H1 (cell line): ENCODE measurements at regions not wholly inside any gene's neighbourhood (a gene's known extent, or its start where the extent isn't known, plus 50 kb on each side); places are given as distances from the start of the nearest gene placed in this dataset.

Experiments used
- CTCF ChIP-seq, 3 experiments: IDR thresholded peaks; 1 replicate in 2 of 3; 2 replicates in 1 of 3; pipeline versions ENCODE4 v1.5.1 to v1.6.1; 2011; ENCODE audit warnings: low read length in 3 of 3, mild to moderate bottlenecking in 3 of 3, inconsistent platforms in 2 of 3, low read depth in 1 of 3, moderate library complexity in 1 of 3; ENCODE audit not compliant: insufficient read depth in 1 of 3; ENCODE audit errors: control extremely low read depth in 1 of 3
- EZH2 ChIP-seq: fragments of 200-600 bp; sonication (generic); IDR thresholded peaks from 2 replicates; pipeline ENCODE4 v1.7.1; 2012; ENCODE audit warnings: low read depth, mild to moderate bottlenecking, moderate library complexity, low read length, inconsistent platforms; ENCODE audit not compliant: severe bottlenecking
- GABPA ChIP-seq: IDR thresholded peaks from 2 replicates; pipeline ENCODE4 v1.6.1; 2011; ENCODE audit warnings: mild to moderate bottlenecking, low read length, moderate library complexity, borderline replicate concordance; ENCODE audit not compliant: insufficient read depth
- KDM5A ChIP-seq: fragments of 200-600 bp; IDR thresholded peaks from 2 replicates; pipeline ENCODE4 v1.7.1; 2012; ENCODE audit warnings: mild to moderate bottlenecking, low read length, inconsistent platforms, mixed read lengths
- NANOG ChIP-seq: IDR thresholded peaks from 2 replicates; pipeline ENCODE4 v1.6.1; 2011; ENCODE audit warnings: low read length, low read depth, mild to moderate bottlenecking, inconsistent platforms; ENCODE audit not compliant: insufficient read depth, poor library complexity, severe bottlenecking
- POLR2A ChIP-seq, 2 experiments: IDR thresholded peaks; 1 replicate in 1 of 2; 2 replicates in 1 of 2; pipeline ENCODE4 v1.6.1; 2011; ENCODE audit warnings: low read depth in 2 of 2, low read length in 2 of 2, mild to moderate bottlenecking in 2 of 2; ENCODE audit errors: control extremely low read depth in 1 of 2
- POLR2AphosphoS5 ChIP-seq: IDR thresholded peaks from 2 replicates; pipeline ENCODE4 v1.6.1; 2011; ENCODE audit warnings: low read depth, low read length
- RBBP5 ChIP-seq: IDR thresholded peaks from 2 replicates; pipeline ENCODE4 v1.7.1; 2012; ENCODE audit warnings: low read depth, mild to moderate bottlenecking, inconsistent platforms, low read length, moderate library complexity, borderline replicate concordance
- SP1 ChIP-seq: IDR thresholded peaks from 2 replicates; pipeline ENCODE4 v1.6.1; 2011; ENCODE audit warnings: low read depth, low read length
- TBP ChIP-seq: IDR thresholded peaks from 2 replicates; pipeline ENCODE4 v1.6.1; 2011; ENCODE audit warnings: low read depth, low read length, improper control_type of control experiment
- USF2 ChIP-seq: IDR thresholded peaks from 2 replicates; pipeline ENCODE4 v1.6.1; 2011; ENCODE audit warnings: low read length, improper control_type of control experiment

GRCh38 chr12:4137441-4137840, 136.1 kb upstream of the CCND2 start:
- no peak for TF ChIP-seq KDM5A
- no peak for TF ChIP-seq NANOG
- no peak for TF ChIP-seq TBP
- no peak for TF ChIP-seq USF2
- no peak for TF ChIP-seq POLR2AphosphoS5
- TF ChIP-seq CTCF (IDR thresholded peaks at IDR 0.05; ENCODE audit: control extremely low read depth in 1 of 3, insufficient read depth in 1 of 3, low read depth in 1 of 3, low read length in 3 of 3): no peak
- TF ChIP-seq GABPA: no peak
- TF ChIP-seq POLR2A (IDR thresholded peaks at IDR 0.05; ENCODE audit: control extremely low read depth in 1 of 2, low read depth in 2 of 2, low read length in 2 of 2): no peak
- TF ChIP-seq EZH2: no peak
- no peak for TF ChIP-seq RBBP5
- no peak for TF ChIP-seq SP1
